HepG2 (cell line): ENCODE measurements at regions not wholly inside any gene's neighbourhood (a gene's known extent, or its start where the extent isn't known, plus 50 kb on each side); places are given as distances from the start of the nearest gene placed in this dataset.

ENCODE experiments used
- FOXK1 ChIP-seq: sonication (generic); formaldehyde crosslinking; IDR thresholded peaks from 2 replicates; pipeline ENCODE4 v1.4.0; 2020; ENCODE audit warnings: low read depth, missing genetic modification reagents, borderline replicate concordance
- HNF1A ChIP-seq, 2 experiments: sonication (generic) in 1 of 2; formaldehyde crosslinking in 1 of 2; IDR thresholded peaks; 2 replicates each; pipeline versions ENCODE4 v1.4.0 to v1.6.1; 2016 to 2020; ENCODE audit warnings: borderline replicate concordance in 1 of 2, low read depth in 1 of 2, mild to moderate bottlenecking in 1 of 2, missing genetic modification reagents in 1 of 2
- MTA3 ChIP-seq: sonication (generic); formaldehyde crosslinking; IDR thresholded peaks from 2 replicates; pipeline ENCODE4 v1.4.0; 2020; ENCODE audit warnings: missing genetic modification reagents
- PAXIP1 ChIP-seq: sonication (generic); formaldehyde crosslinking; conservative IDR thresholded peaks from 2 replicates; pipeline ENCODE4 v1.4.0; 2020; ENCODE audit warnings: mild to moderate bottlenecking, missing genetic modification reagents, moderate library complexity
- POGZ ChIP-seq: sonication (generic); formaldehyde crosslinking; IDR thresholded peaks from 2 replicates; pipeline ENCODE4 v1.4.0; 2020; ENCODE audit warnings: mild to moderate bottlenecking, missing genetic modification reagents
- REPIN1 ChIP-seq: sonication (generic); formaldehyde crosslinking; IDR thresholded peaks from 2 replicates; pipeline ENCODE4 v1.8.0; 2022; ENCODE audit warnings: missing genetic modification reagents, low read depth, mild to moderate bottlenecking, borderline replicate concordance
- TCF7L2 ChIP-seq: IDR thresholded peaks from 2 replicates; pipeline ENCODE4 v1.6.1; 2011; ENCODE audit warnings: mild to moderate bottlenecking, low read depth, low read length, moderate library complexity
- ZEB1 ChIP-seq: IDR thresholded peaks from 2 replicates; pipeline ENCODE4 v1.6.1; 2012; ENCODE audit warnings: mild to moderate bottlenecking, low read depth, inconsistent platforms; ENCODE audit not compliant: insufficient replicate concordance
- TF ChIP-seq, protein P1 (sequence below): sonication (generic); formaldehyde crosslinking; IDR thresholded peaks from 2 replicates; pipeline ENCODE4 v1.4.0; 2020; ENCODE audit warnings: mild to moderate bottlenecking, missing genetic modification reagents
- TF ChIP-seq, protein P2 (sequence below): sonication (generic); formaldehyde crosslinking; IDR thresholded peaks from 2 replicates; pipeline ENCODE4 v1.5.0; 2020; ENCODE audit warnings: missing genetic modification reagents

DNA sequence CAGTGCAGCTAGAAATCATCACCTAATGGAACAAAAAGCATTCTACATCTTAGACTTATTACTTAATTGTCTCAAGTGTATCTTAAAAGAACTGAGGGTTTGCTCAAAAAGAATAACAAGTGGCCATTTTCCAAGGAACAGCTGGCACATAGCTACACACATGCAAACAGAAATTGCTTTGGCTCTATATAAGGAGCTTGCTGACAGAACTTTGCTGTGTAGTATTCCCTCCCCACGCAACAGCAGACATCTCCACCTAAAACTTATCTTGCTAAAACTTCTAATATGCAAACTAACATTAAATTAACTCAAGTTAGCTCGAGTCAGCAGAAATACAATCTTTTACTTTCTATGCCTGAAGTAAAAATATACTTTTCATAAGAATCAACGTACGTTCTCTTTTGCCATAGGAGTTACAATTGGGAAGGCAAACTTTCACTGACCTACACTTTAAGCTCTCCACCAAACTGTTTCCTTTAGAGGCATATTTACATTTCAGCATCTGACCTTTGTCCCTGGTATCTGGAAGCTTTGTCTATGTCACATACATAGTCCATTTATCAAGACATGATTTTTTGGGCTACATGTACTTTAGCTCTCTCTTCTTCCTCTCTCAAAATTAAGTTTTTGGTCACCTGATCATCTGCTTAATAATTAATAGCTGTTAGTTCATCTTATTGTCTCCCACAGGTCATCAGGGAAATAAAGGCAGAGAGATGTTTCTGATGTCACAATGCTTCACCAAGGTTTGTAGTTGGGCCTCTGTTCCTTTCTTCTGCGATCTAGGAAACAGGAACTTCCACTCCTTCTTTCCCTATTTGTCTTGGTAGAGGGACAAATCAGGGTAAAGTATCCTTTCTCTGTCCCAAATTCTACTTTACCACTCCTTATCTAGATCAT, 163.4 kb upstream of the AGTR1 start (continued):
- TF ChIP-seq, protein P1, sequence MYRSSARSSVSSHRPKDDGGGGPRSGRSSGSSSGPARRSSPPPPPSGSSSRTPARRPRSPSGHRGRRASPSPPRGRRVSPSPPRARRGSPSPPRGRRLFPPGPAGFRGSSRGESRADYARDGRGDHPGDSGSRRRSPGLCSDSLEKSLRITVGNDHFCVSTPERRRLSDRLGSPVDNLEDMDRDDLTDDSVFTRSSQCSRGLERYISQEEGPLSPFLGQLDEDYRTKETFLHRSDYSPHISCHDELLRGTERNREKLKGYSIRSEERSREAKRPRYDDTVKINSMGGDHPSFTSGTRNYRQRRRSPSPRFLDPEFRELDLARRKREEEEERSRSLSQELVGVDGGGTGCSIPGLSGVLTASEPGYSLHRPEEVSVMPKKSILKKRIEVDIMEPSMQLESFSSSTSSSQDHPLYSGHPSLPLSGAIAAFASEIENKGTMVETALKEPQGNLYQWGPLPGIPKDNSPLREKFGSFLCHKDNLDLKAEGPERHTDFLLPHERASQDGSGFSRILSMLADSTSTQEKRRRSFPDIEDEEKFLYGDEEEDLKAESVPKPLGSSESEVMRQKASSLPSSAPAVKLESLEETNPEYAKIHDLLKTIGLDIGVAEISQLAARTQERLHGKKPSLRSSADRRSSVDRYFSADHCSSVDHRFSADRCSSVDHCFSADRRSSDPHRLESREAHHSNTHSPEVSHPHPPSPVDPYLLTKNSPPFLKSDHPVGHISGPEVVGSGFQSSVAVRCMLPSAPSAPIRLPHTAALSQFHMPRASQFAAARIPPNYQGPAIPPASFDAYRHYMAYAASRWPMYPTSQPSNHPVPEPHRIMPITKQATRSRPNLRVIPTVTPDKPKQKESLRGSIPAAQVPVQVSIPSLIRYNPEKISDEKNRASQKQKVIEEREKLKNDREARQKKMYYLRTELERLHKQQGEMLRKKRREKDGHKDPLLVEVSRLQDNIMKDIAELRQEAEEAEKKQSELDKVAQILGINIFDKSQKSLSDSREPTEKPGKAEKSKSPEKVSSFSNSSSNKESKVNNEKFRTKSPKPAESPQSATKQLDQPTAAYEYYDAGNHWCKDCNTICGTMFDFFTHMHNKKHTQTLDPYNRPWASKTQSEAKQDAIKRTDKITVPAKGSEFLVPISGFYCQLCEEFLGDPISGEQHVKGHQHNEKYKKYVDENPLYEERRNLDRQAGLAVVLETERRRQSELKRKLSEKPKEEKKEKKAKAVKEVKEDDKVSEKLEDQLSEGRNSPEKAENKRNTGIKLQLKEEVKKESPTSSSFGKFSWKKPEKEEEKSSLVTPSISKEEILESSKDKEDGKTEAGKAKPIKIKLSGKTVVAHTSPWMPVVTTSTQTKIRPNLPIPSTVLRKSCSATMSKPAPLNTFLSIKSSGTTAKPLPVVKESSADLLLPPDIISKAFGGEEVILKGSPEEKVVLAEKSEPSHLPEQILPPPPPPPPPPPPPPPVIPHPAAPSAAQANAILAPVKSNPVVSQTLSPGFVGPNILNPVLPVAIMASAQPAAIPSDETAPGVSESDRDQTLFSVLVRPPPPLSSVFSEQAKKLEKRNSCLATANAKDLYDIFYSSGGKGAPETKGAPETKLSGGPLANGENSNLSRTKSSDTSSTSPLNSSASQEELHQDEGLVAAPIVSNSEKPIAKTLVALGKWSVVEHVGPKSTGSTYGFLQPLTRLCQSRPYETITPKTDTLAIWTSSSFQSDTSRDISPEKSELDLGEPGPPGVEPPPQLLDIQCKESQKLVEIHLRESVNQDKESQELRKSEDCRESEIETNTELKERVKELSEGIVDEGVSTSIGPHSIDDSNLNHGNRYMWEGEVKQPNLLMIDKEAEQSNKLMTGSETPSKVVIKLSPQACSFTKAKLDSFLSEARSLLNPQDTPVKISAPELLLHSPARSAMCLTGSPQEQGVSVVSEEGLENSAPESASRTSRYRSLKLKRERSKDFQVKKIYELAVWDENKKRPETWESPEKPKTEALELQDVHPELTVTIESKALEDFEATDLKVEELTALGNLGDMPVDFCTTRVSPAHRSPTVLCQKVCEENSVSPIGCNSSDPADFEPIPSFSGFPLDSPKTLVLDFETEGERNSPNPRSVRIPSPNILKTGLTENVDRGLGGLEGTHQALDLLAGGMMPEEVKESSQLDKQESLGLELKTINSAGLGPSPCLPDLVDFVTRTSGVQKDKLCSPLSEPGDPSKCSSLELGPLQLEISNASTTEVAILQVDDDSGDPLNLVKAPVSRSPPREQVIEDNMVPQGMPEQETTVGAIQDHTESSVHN: no peak
- peak; percentile 94 for TF ChIP-seq PAXIP1 (CRISPR knock-in tag)
- TF ChIP-seq, protein P2, sequence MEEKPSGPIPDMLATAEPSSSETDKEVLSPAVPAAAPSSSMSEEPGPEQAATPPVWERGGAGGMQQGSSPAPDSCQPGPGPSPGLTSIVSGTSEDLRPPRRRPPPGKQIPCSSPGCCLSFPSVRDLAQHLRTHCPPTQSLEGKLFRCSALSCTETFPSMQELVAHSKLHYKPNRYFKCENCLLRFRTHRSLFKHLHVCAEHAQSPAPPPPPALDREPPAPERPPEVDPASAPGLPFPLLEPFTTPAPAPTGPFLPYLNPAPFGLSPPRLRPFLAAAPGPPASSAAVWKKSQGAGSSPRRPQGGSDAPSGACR (CRISPR knock-in tag): 0 out of 2 replicates have a peak, but pooled peaks have one; percentile 27
- TF ChIP-seq REPIN1 (CRISPR knock-in tag): no peak
- TF ChIP-seq FOXK1 (CRISPR knock-in tag): peak; percentile 76; the same call in 1 of the 2 replicates
- no peak for TF ChIP-seq HNF1A (IDR thresholded peaks at IDR 0.05; ENCODE audit: low read depth)
- peak; percentile 53; the same call in 1 of the 2 replicates for TF ChIP-seq HNF1A (CRISPR knock-in tag; IDR thresholded peaks at IDR 0.05; ENCODE audit: borderline replicate concordance)
- no peak for TF ChIP-seq ZEB1
- TF ChIP-seq MTA3: no peak
- TF ChIP-seq POGZ (CRISPR knock-in tag): peak; percentile 94
- no peak for TF ChIP-seq TCF7L2
